Adipocyte (in vitro differentiated cells): ENCODE measurements at regions not wholly inside any gene's neighbourhood (a gene's known extent, or its start where the extent isn't known, plus 50 kb on each side); places are given as distances from the start of the nearest gene placed in this dataset.

Source experiments
- DNase-seq: peaks from one replicate; pipeline ENCODE4 v3.0.0-alpha.2; 2015; ENCODE audit warnings: low read depth
- H3K27me3 ChIP-seq: replicated peaks from 2 replicates; pipeline ENCODE4 v1.7.0; 2013; ENCODE audit warnings: mild to moderate bottlenecking, low read length, moderate library complexity; ENCODE audit not compliant: control insufficient read depth, insufficient read depth
- H3K36me3 ChIP-seq: 2 replicates; pipeline ENCODE4 v1.7.0; 2013; ENCODE audit warnings: low read length, mild to moderate bottlenecking, moderate library complexity; ENCODE audit not compliant: control insufficient read depth, insufficient read depth, severe bottlenecking
- H3K4me1 ChIP-seq: 2 replicates; pipeline ENCODE4 v1.7.0; 2013; ENCODE audit warnings: mild to moderate bottlenecking, low read length, moderate library complexity; ENCODE audit not compliant: control insufficient read depth, insufficient read depth
- H3K4me3 ChIP-seq: 2 replicates; pipeline ENCODE4 v1.7.0; 2013; ENCODE audit warnings: mild to moderate bottlenecking, low read length, moderate library complexity
- H3K9ac ChIP-seq: 2 replicates; pipeline ENCODE4 v1.7.0; 2013; ENCODE audit warnings: mild to moderate bottlenecking, low read length, moderate library complexity
- H3K9me3 ChIP-seq: 2 replicates; pipeline ENCODE4 v1.7.0; 2013; ENCODE audit warnings: mild to moderate bottlenecking, low read length, moderate library complexity; ENCODE audit not compliant: control insufficient read depth

GRCh38 chr20:3354247-3354646 is 53.2 kb downstream of the DNAAF9 start:
- no peak overlapping the region for H3K4me3 ChIP-seq
- no peaks in the 10 kb centered on the region for H3K27me3 ChIP-seq
- H3K36me3 ChIP-seq: peaks cover 19% of the 10 kb centered on the region
- H3K4me1 ChIP-seq: peaks cover 3% of the 10 kb centered on the region
- H3K9me3 ChIP-seq: no peaks in the 10 kb centered on the region
- no peak for DNase-seq
- no peak overlapping the region for H3K9ac ChIP-seq

GRCh38 chr20:3353646-3354045 is 53.8 kb downstream of the DNAAF9 start:
- H3K9me3 ChIP-seq: no peaks in the 10 kb centered on the region
- H3K4me3 ChIP-seq: no peak overlapping the region
- no peaks in the 10 kb centered on the region for H3K27me3 ChIP-seq
- H3K36me3 ChIP-seq: peaks cover 14% of the 10 kb centered on the region
- no peak for DNase-seq
- no peak overlapping the region for H3K9ac ChIP-seq
- H3K4me1 ChIP-seq: peaks cover 3% of the 10 kb centered on the region

GRCh38 chr20:3352202-3352601 is 55.3 kb downstream of the DNAAF9 start:
- no peak overlapping the region for H3K9ac ChIP-seq
- no peaks in the 10 kb centered on the region for H3K27me3 ChIP-seq
- H3K36me3 ChIP-seq: peaks cover 21% of the 10 kb centered on the region
- DNase-seq: no peak
- H3K9me3 ChIP-seq: no peaks in the 10 kb centered on the region
- peaks cover 3% of the 10 kb centered on the region for H3K4me1 ChIP-seq
- no peak overlapping the region for H3K4me3 ChIP-seq

GRCh38 chr20:3350422-3350821 is 57.0 kb downstream of the DNAAF9 start:
- H3K36me3 ChIP-seq: peaks cover 32% of the 10 kb centered on the region
- no peaks in the 10 kb centered on the region for H3K27me3 ChIP-seq
- H3K9ac ChIP-seq: no peak overlapping the region
- H3K4me3 ChIP-seq: no peak overlapping the region
- DNase-seq: no peak
- H3K4me1 ChIP-seq: no peaks in the 10 kb centered on the region
- no peaks in the 10 kb centered on the region for H3K9me3 ChIP-seq

- Histone ChIP-seq H3K9ac (no peak overlapping the region), H3K27me3 (no peaks in the 10 kb centered on the region), H3K36me3 (peaks cover 38% of the 10 kb centered on the region), H3K9me3 (no peaks in the 10 kb centered on the region), H3K4me1 (no peaks in the 10 kb centered on the region), H3K4me3 (no peak overlapping the region)
- DNase-seq: no peak
Observed at GRCh38 chr20:3349786-3350185, 57.7 kb downstream of the DNAAF9 start.

- Histone ChIP-seq H3K36me3 (peaks cover 57% of the 10 kb centered on the region), H3K9me3 (no peaks in the 10 kb centered on the region), H3K9ac (no peak overlapping the region), H3K4me1 (peaks cover 3% of the 10 kb centered on the region), H3K4me3 (no peak overlapping the region), H3K27me3 (no peaks in the 10 kb centered on the region)
- no peak for DNase-seq
Observed at GRCh38 chr20:3342766-3343165, 64.7 kb downstream of the DNAAF9 start.

GRCh38 chr20:3340443-3340842 is 67.0 kb downstream of the DNAAF9 start:
- no peaks in the 10 kb centered on the region for H3K9me3 ChIP-seq
- H3K4me3 ChIP-seq: no peak overlapping the region
- peaks cover 45% of the 10 kb centered on the region for H3K36me3 ChIP-seq

GRCh38 chr20:3339571-3339970 is 67.9 kb downstream of the DNAAF9 start:
- H3K4me3 ChIP-seq: no peak overlapping the region
- no peak for DNase-seq
- no peaks in the 10 kb centered on the region for H3K9me3 ChIP-seq
- peaks cover 3% of the 10 kb centered on the region for H3K4me1 ChIP-seq
- H3K27me3 ChIP-seq: no peaks in the 10 kb centered on the region
- H3K36me3 ChIP-seq: peaks cover 40% of the 10 kb centered on the region
- H3K9ac ChIP-seq: no peak overlapping the region

More at GRCh38 chr20:3340443-3340842, 67.0 kb downstream of the DNAAF9 start:
- Histone ChIP-seq H3K9ac (no peak overlapping the region), H3K27me3 (no peaks in the 10 kb centered on the region), H3K4me1 (peaks cover 3% of the 10 kb centered on the region)
- DNase-seq: peak; percentile 34

- Histone ChIP-seq H3K9me3 (no peaks in the 10 kb centered on the region), H3K36me3 (peaks cover 41% of the 10 kb centered on the region)
Observed at GRCh38 chr20:3339076-3339475, 68.4 kb downstream of the DNAAF9 start.

GRCh38 chr20:3334156-3334943 is 73.1 kb downstream of the DNAAF9 start:
- Histone ChIP-seq H3K4me3 (no peak overlapping the region), H3K27me3 (no peaks in the 10 kb centered on the region), H3K36me3 (peaks cover 50% of the 10 kb centered on the region)

More at GRCh38 chr20:3339076-3339475, 68.4 kb downstream of the DNAAF9 start:
- H3K4me3 ChIP-seq: no peak overlapping the region
- no peak for DNase-seq
- no peak overlapping the region for H3K9ac ChIP-seq
- H3K4me1 ChIP-seq: peaks cover 3% of the 10 kb centered on the region
- no peaks in the 10 kb centered on the region for H3K27me3 ChIP-seq

GRCh38 chr20:3330046-3330741 is 77.3 kb downstream of the DNAAF9 start:
- Histone ChIP-seq H3K4me3 (no peak overlapping the region), H3K9me3 (no peaks in the 10 kb centered on the region), H3K9ac (no peak overlapping the region), H3K4me1 (peaks cover 7% of the 10 kb centered on the region), H3K36me3 (peaks cover 51% of the 10 kb centered on the region), H3K27me3 (no peaks in the 10 kb centered on the region)
- DNase-seq: peak; percentile 86

More at GRCh38 chr20:3334156-3334943, 73.1 kb downstream of the DNAAF9 start:
- no peak for DNase-seq
- peaks cover 7% of the 10 kb centered on the region for H3K4me1 ChIP-seq
- no peak overlapping the region for H3K9ac ChIP-seq
- no peaks in the 10 kb centered on the region for H3K9me3 ChIP-seq
